ENCODE measurements at regions not wholly inside any gene's neighbourhood (a gene's known extent, or its start where the extent isn't known, plus 50 kb on each side); places are given as distances from the start of the nearest gene placed in this dataset.
A peak's percentile ranks its signal among the peaks of the same experiment; 100 is the strongest.
"Not testable (repeated sequence)": the region's sequence is repeated elsewhere in the genome, so short reads cannot be mapped to it uniquely, and the experiment has no call there.

GRCh38 chr10:57952741-57953140 is 315.0 kb downstream of the IPMK start:
- DNase-seq: no peak

DNA sequence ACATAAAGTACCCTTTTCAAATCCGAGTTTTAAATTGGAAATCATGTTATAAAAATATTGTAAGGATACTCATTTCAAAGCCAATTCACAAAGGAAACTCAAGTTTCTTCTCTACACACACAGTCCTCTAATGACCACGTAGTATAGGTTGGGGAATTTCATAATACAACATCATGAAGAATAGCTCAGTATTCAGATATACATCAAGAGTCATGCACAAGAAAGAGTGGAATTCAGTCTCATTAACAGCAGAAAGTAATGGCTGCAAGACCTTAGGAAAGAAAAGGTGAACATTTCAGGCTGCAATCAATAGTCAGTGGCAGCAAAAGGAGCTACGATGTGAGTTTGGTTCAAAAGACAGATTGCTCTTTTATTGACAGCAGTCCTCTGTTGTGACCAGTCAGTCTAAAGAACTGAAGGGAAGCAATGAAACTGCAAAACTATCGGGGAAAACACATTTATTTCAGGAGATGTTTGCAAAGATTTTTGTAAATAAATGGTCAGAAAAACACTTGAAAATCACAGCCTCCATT is 317.2 kb downstream of the IPMK start:
- no peak for DNase-seq

- DNase-seq: no peak
These were observed 318.9 kb downstream of the IPMK start for GRCh38 chr10:57948796-57949195.

GRCh38 chr10:57946833-57947232 is 320.9 kb downstream of the IPMK start:
- DNase-seq: no peak

DNA sequence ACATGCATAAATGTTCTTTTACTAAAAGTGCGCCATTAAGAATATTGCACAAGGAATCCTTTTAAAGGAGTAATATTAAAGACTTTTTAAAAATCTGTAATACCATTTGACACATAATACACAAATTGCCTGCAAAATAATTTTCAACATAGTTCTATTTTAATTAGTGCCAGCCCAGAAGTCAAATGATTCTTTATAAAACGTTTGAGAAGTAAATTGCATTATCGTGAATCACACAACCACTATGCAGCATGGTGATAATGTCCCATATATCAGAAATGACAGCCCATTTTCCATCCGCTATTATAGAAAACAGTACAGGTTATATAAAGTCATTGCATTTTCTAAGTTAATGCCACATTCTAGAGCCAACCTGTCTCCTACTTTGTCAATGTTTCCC is 324.0 kb downstream of the IPMK start:
- no peak for DNase-seq

- no peak for DNase-seq
These were observed 342.6 kb downstream of the IPMK start for GRCh38 chr10:57925045-57925444.

- no peak for DNase-seq
These were observed 346.6 kb downstream of the IPMK start for GRCh38 chr10:57921140-57921539.

DNA sequence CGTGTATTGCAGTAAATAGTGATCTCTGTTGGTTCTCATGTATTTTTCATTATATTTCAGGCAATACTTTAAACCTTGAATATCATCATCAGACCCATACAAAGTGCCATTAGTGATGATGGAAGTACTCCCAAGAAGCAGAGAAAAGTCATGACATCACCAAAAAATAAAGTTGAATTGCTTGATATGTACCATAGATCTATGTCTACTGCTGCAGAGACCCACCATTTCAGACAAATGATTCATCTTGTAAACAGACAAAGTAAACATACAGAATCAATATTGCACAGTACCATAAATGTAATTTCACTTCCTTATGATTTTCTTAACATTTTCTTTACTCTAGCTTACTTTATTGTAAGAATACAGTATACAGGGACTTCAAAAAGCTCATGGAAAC is 347.8 kb downstream of the IPMK start:
- no peak for DNase-seq

GRCh38 chr10:57917019-57917418 is 350.7 kb downstream of the IPMK start:
- DNase-seq: no peak

DNA sequence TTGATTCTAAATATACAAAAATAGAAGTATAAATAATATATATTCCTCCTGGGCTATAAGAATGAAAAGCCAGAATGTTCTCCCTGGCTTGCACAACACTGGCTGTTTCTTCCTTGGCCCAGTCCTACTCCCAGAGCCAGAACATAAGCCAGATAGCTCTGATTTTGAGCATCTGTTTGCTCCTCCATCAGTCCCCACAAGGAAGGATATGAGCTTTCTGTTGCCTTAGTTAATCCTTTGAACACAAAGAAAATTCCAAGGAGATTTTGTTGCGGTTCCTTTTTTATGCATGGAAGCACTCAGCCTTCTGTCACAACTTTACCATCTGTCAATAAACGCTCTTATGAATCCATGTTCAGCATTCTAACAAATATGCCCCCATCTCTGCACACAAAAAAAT is 361.8 kb downstream of the IPMK start:
- no peak for DNase-seq

DNA sequence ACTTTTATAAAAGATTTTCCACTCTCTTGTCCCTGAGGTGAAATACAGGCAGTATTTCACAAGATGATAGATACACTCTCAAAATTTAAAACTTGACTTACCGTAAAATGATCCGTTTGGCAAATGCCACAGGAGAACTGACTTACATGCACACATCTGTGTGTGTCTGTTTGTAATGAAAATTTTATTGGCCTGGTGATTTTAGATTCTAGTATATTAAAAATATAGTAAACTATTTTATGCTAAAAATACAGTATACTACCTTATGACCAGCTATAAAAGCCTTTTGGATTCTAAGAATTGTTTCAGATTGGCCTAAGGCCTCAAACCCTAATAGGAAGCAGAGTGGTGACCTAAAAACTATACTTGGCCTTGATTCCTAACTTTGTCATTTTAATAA is 362.7 kb downstream of the IPMK start:
- DNase-seq: no peak

GRCh38 chr10:57898231-57898630 is 369.5 kb downstream of the IPMK start:
- peak; percentile 83 for DNase-seq

DNA sequence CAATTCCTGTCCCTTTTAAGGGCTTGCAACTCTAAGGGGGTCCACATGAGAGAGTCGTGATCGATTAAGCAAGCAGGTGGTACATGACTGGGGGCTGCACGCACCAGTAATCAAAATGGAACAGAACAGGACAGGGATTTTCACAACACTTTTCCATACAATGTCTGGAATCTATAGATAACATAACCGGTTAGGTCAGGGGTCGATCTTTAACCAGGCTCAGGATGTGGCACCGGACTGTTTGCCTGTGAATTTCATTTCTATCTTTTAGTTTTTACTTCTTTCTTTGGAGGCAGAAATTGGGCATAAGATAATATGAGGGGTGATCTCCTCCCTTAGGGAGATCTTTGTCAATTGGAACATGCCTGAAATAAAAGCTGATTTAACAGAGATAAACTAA is 370.1 kb downstream of the IPMK start:
- no peak for DNase-seq

- DNase-seq: no peak
These were observed 373.3 kb downstream of the IPMK start for GRCh38 chr10:57894361-57894760.

DNA sequence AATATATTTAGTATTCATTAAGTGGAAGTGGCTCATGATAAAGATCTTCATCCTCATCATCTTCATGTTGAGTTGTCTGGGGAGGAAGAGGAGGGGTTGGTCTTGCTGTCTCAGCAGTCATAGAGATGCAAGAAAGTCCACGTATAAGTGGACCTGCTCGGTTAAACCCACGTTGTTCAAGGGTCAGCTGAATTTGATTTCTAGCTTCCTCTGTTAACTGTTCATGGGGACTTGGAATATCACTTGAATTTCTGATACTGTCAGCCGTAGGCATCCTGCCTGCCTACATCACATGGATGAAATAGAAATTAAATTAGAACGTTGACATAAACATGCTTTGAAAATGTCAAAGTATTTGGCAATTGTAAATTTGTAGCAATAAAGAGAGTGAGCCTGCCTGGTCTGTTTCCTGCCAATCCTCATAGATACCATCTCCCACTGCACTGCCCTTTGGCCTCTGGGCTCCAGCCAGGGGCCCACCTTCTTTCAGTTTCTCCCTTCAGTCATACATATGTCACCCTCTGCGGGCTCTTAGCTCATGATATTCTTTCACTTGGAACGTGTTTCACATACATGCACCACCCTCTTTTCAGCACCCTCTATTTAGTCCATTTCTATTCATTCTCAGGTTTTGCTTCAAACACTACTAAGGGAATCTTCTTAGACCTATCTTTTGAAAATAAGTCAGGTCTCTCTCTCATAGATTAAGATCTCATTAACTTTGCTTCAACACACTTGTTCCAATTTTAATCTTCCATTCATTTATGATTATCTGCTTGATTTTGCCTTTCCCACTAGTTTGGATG is 376.3 kb downstream of the IPMK start:
- DNase-seq: no peak

DNA sequence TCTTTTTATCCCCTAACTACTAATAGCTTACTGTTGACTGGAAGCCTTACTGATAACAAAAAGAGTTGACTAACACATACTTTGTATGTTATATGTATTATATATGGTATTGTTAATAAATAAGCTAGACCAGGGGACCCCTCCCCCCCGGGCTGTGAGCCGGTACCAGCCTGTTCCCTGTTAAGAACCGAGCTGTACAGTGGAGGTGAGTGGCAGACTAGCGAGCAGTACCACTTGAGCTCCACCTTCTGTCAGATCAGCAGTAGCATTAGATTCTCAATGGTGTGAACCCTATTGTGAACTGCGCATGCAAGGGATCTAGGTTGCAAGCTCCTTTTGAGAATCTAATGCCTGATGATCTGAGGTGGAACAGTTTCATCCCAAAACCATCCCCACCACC is 377.0 kb downstream of the IPMK start:
- DNase-seq: no peak

- DNase-seq: not testable (repeated sequence)
These were observed 382.1 kb downstream of the IPMK start for GRCh38 chr10:57885618-57885968.

DNA sequence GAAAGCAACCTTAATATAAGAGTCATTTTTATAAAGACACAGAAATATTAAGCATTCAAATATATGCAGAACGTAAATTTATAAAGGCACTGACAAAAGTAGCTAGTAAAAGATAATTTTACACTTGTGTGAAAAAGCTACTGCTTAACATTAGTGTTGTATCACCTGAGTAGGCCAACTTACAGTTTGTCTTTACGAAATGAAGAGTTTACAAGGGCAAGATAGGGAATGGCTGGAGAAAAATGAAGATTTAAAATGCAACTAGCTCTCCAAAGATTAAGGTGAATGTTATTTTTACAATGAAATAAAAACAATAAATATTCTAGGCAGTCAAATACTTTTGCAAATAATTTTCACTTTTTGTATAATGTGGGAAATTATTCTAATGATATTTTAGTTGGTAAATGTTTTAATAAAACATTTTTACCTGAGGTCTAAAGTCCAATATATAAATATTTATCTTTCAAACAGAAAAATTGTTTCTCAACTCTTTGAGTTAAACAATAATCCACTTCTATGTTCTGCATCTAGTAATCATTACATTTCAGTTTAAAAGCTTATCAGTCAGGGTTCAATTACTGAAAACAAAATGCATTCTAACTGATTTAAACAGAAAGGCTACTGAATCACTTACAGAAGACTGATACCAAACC is 382.6 kb downstream of the IPMK start:
- DNase-seq: no peak

DNA sequence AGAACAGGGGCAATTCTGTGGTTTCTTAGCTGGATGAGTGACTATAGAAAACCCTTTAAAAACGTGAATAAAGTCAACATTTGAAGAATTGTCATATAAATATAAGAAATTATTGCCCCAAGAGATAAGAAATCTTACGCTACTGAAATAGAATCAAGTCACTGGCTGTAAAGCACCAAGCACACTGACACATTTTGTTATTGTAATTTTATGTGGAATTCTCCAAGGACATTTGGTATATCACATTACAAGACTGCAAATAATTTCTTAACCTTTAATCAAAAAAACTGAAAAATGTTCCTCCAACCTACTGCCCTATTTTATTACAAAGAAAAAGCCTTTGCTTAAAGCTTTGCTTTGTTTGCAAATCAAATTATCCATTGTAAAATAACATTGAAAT is 383.3 kb downstream of the IPMK start:
- no peak for DNase-seq

- no peak for DNase-seq
These were observed 387.1 kb downstream of the IPMK start for GRCh38 chr10:57880446-57881227.

- no peak for DNase-seq
These were observed 392.9 kb downstream of the IPMK start for GRCh38 chr10:57874810-57875209.

DNA sequence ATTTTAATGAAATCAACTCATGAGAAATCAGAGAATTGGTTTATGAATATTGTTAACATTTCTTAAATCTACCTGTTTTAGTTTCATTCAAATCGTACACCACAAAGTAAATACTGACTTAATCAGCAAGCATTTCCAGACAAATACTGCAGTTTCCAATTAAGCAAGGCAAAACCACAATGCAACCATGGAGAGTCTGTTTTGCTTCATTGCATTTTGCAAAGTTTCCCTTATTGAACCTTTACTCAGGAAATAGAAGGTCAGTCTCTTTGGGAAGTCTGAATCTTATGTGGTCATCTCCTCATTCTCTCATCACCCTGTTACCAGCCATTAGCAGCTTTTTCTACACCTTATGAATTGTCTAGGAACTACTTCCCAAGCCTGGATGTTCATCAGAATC is 400.5 kb downstream of the IPMK start:
- no peak for DNase-seq

DNA sequence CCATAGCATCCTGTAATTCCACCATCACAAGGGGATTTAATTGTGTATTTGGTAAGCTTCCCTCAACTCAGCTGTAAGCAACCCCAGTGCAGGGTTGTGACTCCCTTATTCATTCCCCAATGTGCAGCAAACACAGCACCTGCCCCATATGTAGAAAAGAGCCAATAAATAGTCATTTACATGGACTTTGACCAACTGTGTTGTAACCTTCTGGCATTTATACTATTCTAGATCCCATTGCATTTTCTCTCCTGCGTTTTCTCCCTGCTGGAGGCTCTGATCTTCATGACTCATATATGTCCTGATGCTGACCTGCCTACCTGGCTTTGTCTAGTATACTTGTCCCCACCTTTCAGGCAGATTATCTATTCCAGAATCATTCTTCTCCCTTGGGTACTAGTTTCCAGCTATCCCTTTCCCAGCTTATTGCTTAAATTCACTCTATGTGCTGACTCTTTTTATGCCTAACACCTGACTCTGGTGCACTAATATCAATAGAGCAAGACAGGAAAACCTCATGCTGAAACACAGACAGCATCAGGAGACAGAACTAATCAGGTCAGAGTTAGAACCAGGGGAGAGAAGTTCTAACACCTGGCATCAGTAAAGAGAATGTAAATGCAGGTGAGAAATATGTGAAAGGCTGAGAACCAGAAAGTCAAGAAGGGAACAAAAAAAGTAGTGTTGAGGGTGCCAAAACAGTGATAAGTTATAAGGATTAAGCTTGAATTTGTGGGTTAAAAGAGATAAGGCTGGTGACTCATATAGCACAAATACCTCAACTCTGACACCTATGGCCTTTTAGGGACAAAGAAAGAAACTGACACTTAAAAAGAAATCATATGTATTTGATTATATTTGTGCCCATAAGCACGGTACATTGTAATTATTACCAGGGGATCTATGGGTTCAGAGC is 402.7 kb downstream of the IPMK start:
- DNase-seq: no peak
